H9 (cell line): ENCODE measurements at regions not wholly inside any gene's neighbourhood (a gene's known extent, or its start where the extent isn't known, plus 50 kb on each side); places are given as distances from the start of the nearest gene placed in this dataset.

ENCODE experiments used
- DNase-seq: peaks from one replicate; pipeline ENCODE4 v3.0.0-alpha.2; 2017
- H2AFZ ChIP-seq: one replicate; pipeline ENCODE4 v1.6.1; 2013; ENCODE audit warnings: mild to moderate bottlenecking, low read length, control low read depth, moderate library complexity
- H2AK5ac ChIP-seq: 2 replicates; pipeline ENCODE4 v1.6.1; 2013; ENCODE audit warnings: low read length, control low read depth, mixed read lengths; ENCODE audit not compliant: insufficient read length
- H2BK120ac ChIP-seq: one replicate; pipeline ENCODE4 v1.6.1; 2013; ENCODE audit warnings: low read depth, mild to moderate bottlenecking, low read length, control low read depth, inconsistent platforms; ENCODE audit not compliant: poor library complexity, severe bottlenecking
- H2BK12ac ChIP-seq: 2 replicates; pipeline ENCODE4 v1.6.1; 2013; ENCODE audit warnings: low read length, control low read depth, mixed read lengths, low read depth; ENCODE audit not compliant: insufficient read length
- H2BK15ac ChIP-seq: 2 replicates; pipeline ENCODE4 v1.6.1; 2013; ENCODE audit warnings: low read depth, low read length, control low read depth
- H2BK20ac ChIP-seq: one replicate; pipeline ENCODE4 v1.6.1; 2013; ENCODE audit warnings: low read depth, mild to moderate bottlenecking, low read length, control low read depth, inconsistent platforms; ENCODE audit not compliant: poor library complexity, severe bottlenecking
- H2BK5ac ChIP-seq: 2 replicates; pipeline ENCODE4 v1.6.1; 2013; ENCODE audit warnings: low read length, control low read depth, mixed read lengths; ENCODE audit not compliant: insufficient read length
- H3K14ac ChIP-seq: 2 replicates; pipeline ENCODE4 v1.6.1; 2013; ENCODE audit warnings: low read length, control low read depth; ENCODE audit not compliant: insufficient read depth
- H3K18ac ChIP-seq: 2 replicates; pipeline ENCODE4 v1.6.1; 2013; ENCODE audit warnings: low read depth, mild to moderate bottlenecking, mixed read lengths, low read length, control low read depth; ENCODE audit not compliant: insufficient read length
- H3K23ac ChIP-seq: 2 replicates; pipeline ENCODE4 v1.6.1; 2013; ENCODE audit warnings: low read length, control low read depth, mixed read lengths, low read depth; ENCODE audit not compliant: insufficient read length
- H3K23me2 ChIP-seq: 2 replicates; pipeline ENCODE4 v1.6.1; 2013; ENCODE audit warnings: low read depth, mild to moderate bottlenecking, mixed read lengths, low read length, control low read depth; ENCODE audit not compliant: insufficient read length, poor library complexity, severe bottlenecking
- H3K27ac ChIP-seq: 2 replicates; pipeline ENCODE4 v1.5.1; 2013; ENCODE audit warnings: low read length, control low read depth, mixed read lengths, low read depth; ENCODE audit not compliant: insufficient read length
- H3K27me3 ChIP-seq: 2 replicates; pipeline ENCODE4 v1.6.1; 2013; ENCODE audit warnings: low read length, control low read depth, inconsistent platforms; ENCODE audit not compliant: insufficient read depth
- H3K4ac ChIP-seq: 2 replicates; pipeline ENCODE4 v1.6.1; 2013; ENCODE audit warnings: low read depth, mild to moderate bottlenecking, control low read depth, inconsistent platforms, low read length, moderate library complexity
- H3K4me1 ChIP-seq: 2 replicates; pipeline ENCODE4 v1.6.1; 2013; ENCODE audit warnings: low read length, control low read depth, inconsistent platforms; ENCODE audit not compliant: insufficient read depth
- H3K4me2 ChIP-seq: 2 replicates; pipeline ENCODE4 v1.6.1; 2013; ENCODE audit warnings: low read length, control low read depth, mixed read lengths; ENCODE audit not compliant: insufficient read length, insufficient read depth
- H3K56ac ChIP-seq: 2 replicates; pipeline ENCODE4 v1.6.1; 2013; ENCODE audit warnings: low read depth, mild to moderate bottlenecking, mixed read lengths, low read length, control low read depth; ENCODE audit not compliant: insufficient read length
- H3K79me1 ChIP-seq: 2 replicates; pipeline ENCODE4 v1.6.1; 2013; ENCODE audit warnings: low read depth, mild to moderate bottlenecking, moderate library complexity, low read length, control low read depth, inconsistent platforms; ENCODE audit not compliant: insufficient read depth, poor library complexity, severe bottlenecking
- H3K79me2 ChIP-seq: 2 replicates; pipeline ENCODE4 v1.6.1; 2013; ENCODE audit warnings: low read length, control low read depth, inconsistent platforms; ENCODE audit not compliant: insufficient read depth
- H3K9ac ChIP-seq: 2 replicates; pipeline ENCODE4 v1.6.1; 2013; ENCODE audit warnings: low read length, control low read depth, mixed read lengths; ENCODE audit not compliant: insufficient read length; ENCODE audit errors: extremely low read depth
- H3K9me3 ChIP-seq: one replicate; pipeline ENCODE4 v1.6.1; 2013; ENCODE audit warnings: low read depth, low read length, inconsistent platforms; ENCODE audit not compliant: control insufficient read depth
- H3T11ph ChIP-seq: one replicate; pipeline ENCODE4 v1.6.1; 2013; ENCODE audit warnings: mild to moderate bottlenecking, low read length, control low read depth, inconsistent platforms
- H4K20me1 ChIP-seq: one replicate; pipeline ENCODE4 v1.6.1; 2013; ENCODE audit not compliant: control insufficient read depth, insufficient read length, insufficient read depth
- H4K5ac ChIP-seq: 2 replicates; pipeline ENCODE4 v1.6.1; 2013; ENCODE audit warnings: low read depth, mild to moderate bottlenecking, mixed read lengths, low read length, control low read depth; ENCODE audit not compliant: insufficient read length
- H4K8ac ChIP-seq: replicated peaks from 2 replicates; pipeline ENCODE4 v1.6.1; 2013; ENCODE audit warnings: low read length, control low read depth, mixed read lengths, low read depth; ENCODE audit not compliant: insufficient read length
- H4K91ac ChIP-seq: 2 replicates; pipeline ENCODE4 v1.6.1; 2013; ENCODE audit warnings: low read depth, mild to moderate bottlenecking, moderate library complexity, mixed read lengths, low read length, control low read depth; ENCODE audit not compliant: insufficient read length
- H3K27ac Mint-ChIP-seq, 3 experiments: 2 replicates in 2 of 3; 3 replicates in 1 of 3; pipeline ENCODE4 v1.8.0; 2020 to 2021; ENCODE audit warnings: mixed read lengths in 3 of 3, mild to moderate bottlenecking in 1 of 3, moderate library complexity in 1 of 3
- H3K27me3 Mint-ChIP-seq: 2 replicates; pipeline ENCODE4 v1.8.0; 2021; ENCODE audit warnings: low read depth, mild to moderate bottlenecking, moderate library complexity, mixed read lengths
- H3K36me3 Mint-ChIP-seq, 3 experiments: 2 replicates in 2 of 3; 3 replicates in 1 of 3; pipeline ENCODE4 v1.8.0; 2020 to 2021; ENCODE audit warnings: low read depth in 3 of 3, mixed read lengths in 3 of 3; ENCODE audit not compliant: insufficient read depth in 1 of 3
- H3K4me1 Mint-ChIP-seq, 2 experiments: 2 replicates each; pipeline ENCODE4 v1.8.0; 2020; ENCODE audit warnings: mixed read lengths in 2 of 2
- H3K4me3 Mint-ChIP-seq, 2 experiments: 2 replicates in 1 of 2; 3 replicates in 1 of 2; pipeline ENCODE4 v1.8.0; 2020 to 2021; ENCODE audit warnings: mild to moderate bottlenecking in 2 of 2, mixed read lengths in 2 of 2, moderate library complexity in 1 of 2
- H3K9me3 Mint-ChIP-seq, 2 experiments: 2 replicates in 1 of 2; 3 replicates in 1 of 2; pipeline ENCODE4 v1.8.0; 2020; ENCODE audit warnings: mild to moderate bottlenecking in 2 of 2, mixed read lengths in 2 of 2, moderate library complexity in 1 of 2
- WGBS: extraction: QIAGEN DNeasy Blood & Tissue Kit; methylation state at CpG from one replicate; pipeline ENCODE4 v1.1.7; 2013; ENCODE audit warnings: missing lambda C conversion rate, low lambda C conversion rate, mixed read lengths; ENCODE audit not compliant: insufficient read length; ENCODE audit errors: extremely low coverage; 5-methylcytosine and 5-hydroxymethylcytosine counted together
- TF ChIP-seq, protein P1 (sequence below): fragments of 200-600 bp; sonication (generic); conservative IDR thresholded peaks from 3 replicates; pipeline ENCODE4 v1.8.0; 2021; ENCODE audit warnings: antibody characterized with exemption, mild to moderate bottlenecking

GRCh38 chr20:52619101-52619500 lies 353.1 kb upstream of the TSHZ2 start:
- Histone ChIP-seq H3K27me3 (no peaks in the 10 kb centered on the region), H2BK20ac (no peak overlapping the region), H3K4me2 (no peak overlapping the region), H2BK12ac (no peak overlapping the region), H3K79me1 (no peaks in the 10 kb centered on the region), H2AK5ac (no peak overlapping the region), H3K79me2 (no peaks in the 10 kb centered on the region), H3K18ac (peak overlapping the region; percentile 59), H3K27ac (no peak overlapping the region), H3K4ac (no peak overlapping the region; the same call in 1 of the 2 replicates), H3T11ph (no peak overlapping the region), H3K56ac (no peak overlapping the region), H3K23me2 (no peaks in the 10 kb centered on the region), H4K8ac (no peak overlapping the region), H3K4me1 (peaks cover 4% of the 10 kb centered on the region), H4K5ac (no peak overlapping the region), H2BK120ac (no peak overlapping the region), H3K9ac (no peak overlapping the region), H2BK5ac (no peak overlapping the region), H3K14ac (no peak overlapping the region), H2AFZ (no peak overlapping the region), H3K23ac (no peak overlapping the region), H3K9me3 (no peaks in the 10 kb centered on the region), H4K20me1 (no peaks in the 10 kb centered on the region), H2BK15ac (no peak overlapping the region), H4K91ac (no peak overlapping the region)
- Mint-ChIP-seq H3K4me1 (peaks cover 22 to 26% of the 10 kb centered on the region in 2 experiments), H3K27ac (0 out of 7 replicates have a peak overlapping the region, but pooled peaks of 1 of the 3 experiments have one; percentile 53), H3K9me3 (no peaks in the 10 kb centered on the region; a peak in 1 of 5 replicates), H3K4me3 (no peak overlapping the region), H3K27me3 (no peaks in the 10 kb centered on the region), H3K36me3 (no peaks in the 10 kb centered on the region)
- no CpG with 5 or more reads among the region's 5 CpGs for WGBS
- no peak for DNase-seq
- TF ChIP-seq, protein P1, sequence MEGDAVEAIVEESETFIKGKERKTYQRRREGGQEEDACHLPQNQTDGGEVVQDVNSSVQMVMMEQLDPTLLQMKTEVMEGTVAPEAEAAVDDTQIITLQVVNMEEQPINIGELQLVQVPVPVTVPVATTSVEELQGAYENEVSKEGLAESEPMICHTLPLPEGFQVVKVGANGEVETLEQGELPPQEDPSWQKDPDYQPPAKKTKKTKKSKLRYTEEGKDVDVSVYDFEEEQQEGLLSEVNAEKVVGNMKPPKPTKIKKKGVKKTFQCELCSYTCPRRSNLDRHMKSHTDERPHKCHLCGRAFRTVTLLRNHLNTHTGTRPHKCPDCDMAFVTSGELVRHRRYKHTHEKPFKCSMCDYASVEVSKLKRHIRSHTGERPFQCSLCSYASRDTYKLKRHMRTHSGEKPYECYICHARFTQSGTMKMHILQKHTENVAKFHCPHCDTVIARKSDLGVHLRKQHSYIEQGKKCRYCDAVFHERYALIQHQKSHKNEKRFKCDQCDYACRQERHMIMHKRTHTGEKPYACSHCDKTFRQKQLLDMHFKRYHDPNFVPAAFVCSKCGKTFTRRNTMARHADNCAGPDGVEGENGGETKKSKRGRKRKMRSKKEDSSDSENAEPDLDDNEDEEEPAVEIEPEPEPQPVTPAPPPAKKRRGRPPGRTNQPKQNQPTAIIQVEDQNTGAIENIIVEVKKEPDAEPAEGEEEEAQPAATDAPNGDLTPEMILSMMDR, result no peak
